DOHH2 (cell line): ENCODE measurements at regions not wholly inside any gene's neighbourhood (a gene's known extent, or its start where the extent isn't known, plus 50 kb on each side); places are given as distances from the start of the nearest gene placed in this dataset.

Experiments used
- H3F3A ChIP-seq: fragments of 200-600 bp; sonication (generic), shearing (Covaris generic); 2 replicates; pipeline ENCODE4 v1.6.0; 2016; ENCODE audit warnings: antibody characterized with exemption, mild to moderate bottlenecking; ENCODE audit not compliant: control insufficient read depth, insufficient read depth
- H3K27ac ChIP-seq: fragments of 200-600 bp; sonication (generic); 2 replicates; pipeline ENCODE4 v1.5.1; 2014; ENCODE audit warnings: low read depth, mild to moderate bottlenecking, low read length, moderate library complexity
- H3K27me3 ChIP-seq: fragments of 200-600 bp; sonication (generic); 2 replicates; pipeline ENCODE4 v1.6.1; 2014; ENCODE audit warnings: mild to moderate bottlenecking, low read length, mixed read lengths; ENCODE audit not compliant: control insufficient read depth
- H3K36me3 ChIP-seq: fragments of 200-600 bp; sonication (generic); 2 replicates; pipeline ENCODE4 v1.6.1; 2014; ENCODE audit warnings: mild to moderate bottlenecking, low read length, moderate library complexity, mixed read lengths; ENCODE audit not compliant: control insufficient read depth
- H3K4me1 ChIP-seq: fragments of 200-600 bp; sonication (generic); 2 replicates; pipeline ENCODE4 v1.6.1; 2014; ENCODE audit warnings: mild to moderate bottlenecking, low read length, mixed read lengths; ENCODE audit not compliant: control insufficient read depth
- H3K4me2 ChIP-seq: fragments of 200-600 bp; sonication (generic); 2 replicates; pipeline ENCODE4 v1.6.0; 2014; ENCODE audit warnings: mild to moderate bottlenecking, low read length, moderate library complexity
- H3K4me3 ChIP-seq: fragments of 200-600 bp; sonication (generic); 2 replicates; pipeline ENCODE4 v1.5.1; 2014; ENCODE audit warnings: mild to moderate bottlenecking, low read length, mixed read lengths
- H3K79me2 ChIP-seq: fragments of 200-600 bp; sonication (generic); 2 replicates; pipeline ENCODE4 v1.6.1; 2014; ENCODE audit warnings: mild to moderate bottlenecking, low read length, mixed read lengths; ENCODE audit not compliant: control insufficient read depth
- H3K9me2 ChIP-seq: fragments of 200-600 bp; sonication (generic); replicated peaks from 2 replicates; pipeline ENCODE4 v1.6.1; 2014; ENCODE audit warnings: mild to moderate bottlenecking, low read length, mixed read lengths; ENCODE audit not compliant: control insufficient read depth
- H3K9me3 ChIP-seq: fragments of 200-600 bp; sonication (generic); 2 replicates; pipeline ENCODE4 v1.6.1; 2014; ENCODE audit warnings: antibody characterized with exemption, low read length, mixed read lengths; ENCODE audit not compliant: control insufficient read depth, insufficient read depth
- H4K20me1 ChIP-seq: fragments of 200-600 bp; sonication (generic); 2 replicates; pipeline ENCODE4 v1.6.0; 2014; ENCODE audit warnings: low read depth, mild to moderate bottlenecking, antibody characterized with exemption, low read length, moderate library complexity; ENCODE audit not compliant: control insufficient read depth, insufficient read depth
- CTCF ChIP-seq: fragments of 200-600 bp; sonication (generic); IDR thresholded peaks from one replicate; pipeline ENCODE4 v1.5.1; 2014; ENCODE audit warnings: antibody characterized with exemption, mild to moderate bottlenecking, low read depth, low read length; ENCODE audit not compliant: poor library complexity, severe bottlenecking
- EZH2phosphoT487 ChIP-seq: fragments of 200-600 bp; sonication (generic); IDR thresholded peaks from 2 replicates; pipeline ENCODE4 v1.6.1; 2017; ENCODE audit warnings: borderline replicate concordance, mild to moderate bottlenecking, antibody characterized with exemption, low read length, moderate library complexity, mixed read lengths

GRCh38 chr13:76685938-76686337, 200.3 kb downstream of the KCTD12 start:
- H3K79me2 ChIP-seq: no peaks in the 10 kb centered on the region
- no peaks in the 10 kb centered on the region for H3K27me3 ChIP-seq
- TF ChIP-seq CTCF (no peak), EZH2phosphoT487 (no peak)
- no peaks in the 10 kb centered on the region for H3F3A ChIP-seq
- no peak overlapping the region for H3K4me3 ChIP-seq
- H4K20me1 ChIP-seq: no peaks in the 10 kb centered on the region
- H3K27ac ChIP-seq: no peak overlapping the region
- no peaks in the 10 kb centered on the region for H3K4me1 ChIP-seq
- H3K4me2 ChIP-seq: no peak overlapping the region
- no peaks in the 10 kb centered on the region for H3K9me2 ChIP-seq
- H3K36me3 ChIP-seq: no peaks in the 10 kb centered on the region
- no peaks in the 10 kb centered on the region for H3K9me3 ChIP-seq

- no peak overlapping the region for H3K4me3 ChIP-seq
- no peaks in the 10 kb centered on the region for H4K20me1 ChIP-seq
- no peak overlapping the region for H3K4me2 ChIP-seq
- no peaks in the 10 kb centered on the region for H3K36me3 ChIP-seq
- no peaks in the 10 kb centered on the region for H3F3A ChIP-seq
- H3K27ac ChIP-seq: no peak overlapping the region
- no peaks in the 10 kb centered on the region for H3K9me2 ChIP-seq
- no peak for TF ChIP-seq EZH2phosphoT487
- TF ChIP-seq CTCF: no peak
- no peaks in the 10 kb centered on the region for H3K79me2 ChIP-seq
- no peaks in the 10 kb centered on the region for H3K27me3 ChIP-seq
- no peaks in the 10 kb centered on the region for H3K4me1 ChIP-seq
- no peaks in the 10 kb centered on the region for H3K9me3 ChIP-seq
Observed at GRCh38 chr13:76684336-76684735, 201.9 kb downstream of the KCTD12 start.

GRCh38 chr13:76683854-76684253, 202.4 kb downstream of the KCTD12 start:
- Histone ChIP-seq H3K27me3 (no peaks in the 10 kb centered on the region), H3K9me3 (no peaks in the 10 kb centered on the region), H3K4me3 (no peak overlapping the region), H3K27ac (no peak overlapping the region), H3K4me2 (no peak overlapping the region), H3K79me2 (no peaks in the 10 kb centered on the region), H3K9me2 (no peaks in the 10 kb centered on the region), H4K20me1 (no peaks in the 10 kb centered on the region), H3K4me1 (no peaks in the 10 kb centered on the region), H3F3A (no peaks in the 10 kb centered on the region), H3K36me3 (no peaks in the 10 kb centered on the region)
- no peak for TF ChIP-seq EZH2phosphoT487
- TF ChIP-seq CTCF: no peak

- no peaks in the 10 kb centered on the region for H3K27me3 ChIP-seq
- H3K36me3 ChIP-seq: no peaks in the 10 kb centered on the region
- no peak overlapping the region for H3K4me3 ChIP-seq
- no peaks in the 10 kb centered on the region for H3K79me2 ChIP-seq
- TF ChIP-seq CTCF (no peak), EZH2phosphoT487 (no peak)
- no peaks in the 10 kb centered on the region for H3F3A ChIP-seq
- no peaks in the 10 kb centered on the region for H3K9me2 ChIP-seq
- H3K4me1 ChIP-seq: no peaks in the 10 kb centered on the region
- H3K27ac ChIP-seq: no peak overlapping the region
- no peaks in the 10 kb centered on the region for H3K9me3 ChIP-seq
- H3K4me2 ChIP-seq: no peak overlapping the region
- no peaks in the 10 kb centered on the region for H4K20me1 ChIP-seq
Observed at GRCh38 chr13:76683168-76683567, 203.0 kb downstream of the KCTD12 start.
